MM.1S (cell line): ENCODE measurements at regions not wholly inside any gene's neighbourhood (a gene's known extent, or its start where the extent isn't known, plus 50 kb on each side); places are given as distances from the start of the nearest gene placed in this dataset.

Source experiments
- DNase-seq: peaks from one replicate; pipeline ENCODE4 v3.0.0-alpha.2; 2015
- H2AFZ ChIP-seq: fragments of 300-600 bp; sonication (generic); 2 replicates; pipeline ENCODE4 v1.6.0; 2016; ENCODE audit warnings: antibody characterized with exemption, low read length
- H3F3A ChIP-seq: fragments of 300-600 bp; sonication (generic); 2 replicates; pipeline ENCODE4 v1.6.1; 2016; ENCODE audit warnings: mild to moderate bottlenecking, antibody characterized with exemption, low read length, moderate library complexity, mixed read lengths; ENCODE audit not compliant: insufficient read depth
- H3K27ac ChIP-seq: fragments of 300-600 bp; sonication (generic); 2 replicates; pipeline ENCODE4 v1.5.1; 2016; ENCODE audit warnings: mild to moderate bottlenecking, low read length
- H3K27me3 ChIP-seq: fragments of 300-600 bp; sonication (generic); replicated peaks from 2 replicates; pipeline ENCODE4 v1.6.0; 2016; ENCODE audit warnings: low read length; ENCODE audit not compliant: insufficient read depth
- H3K36me3 ChIP-seq: fragments of 300-600 bp; sonication (generic); replicated peaks from 2 replicates; pipeline ENCODE4 v1.6.1; 2016; ENCODE audit warnings: mild to moderate bottlenecking, low read length, mixed read lengths; ENCODE audit not compliant: insufficient read depth
- H3K4me1 ChIP-seq: fragments of 300-600 bp; sonication (generic); 2 replicates; pipeline ENCODE4 v1.6.1; 2016; ENCODE audit warnings: low read length, mixed read lengths
- H3K4me2 ChIP-seq: fragments of 300-600 bp; sonication (generic); 2 replicates; pipeline ENCODE4 v1.6.0; 2016; ENCODE audit warnings: low read depth, low read length
- H3K4me3 ChIP-seq: fragments of 300-600 bp; sonication (generic); 2 replicates; pipeline ENCODE4 v1.5.1; 2016; ENCODE audit warnings: low read length, mixed read lengths
- H3K79me2 ChIP-seq: fragments of 300-600 bp; sonication (generic); 2 replicates; pipeline ENCODE4 v1.6.1; 2016; ENCODE audit warnings: mixed run types, low read length, mixed read lengths
- H3K9ac ChIP-seq: fragments of 300-600 bp; sonication (generic); 2 replicates; pipeline ENCODE4 v1.6.1; 2016; ENCODE audit warnings: low read length, mixed read lengths
- H3K9me2 ChIP-seq: fragments of 300-600 bp; sonication (generic); replicated peaks from 2 replicates; pipeline ENCODE4 v1.6.1; 2016; ENCODE audit warnings: mild to moderate bottlenecking, low read length, mixed read lengths; ENCODE audit not compliant: insufficient read depth
- H3K9me3 ChIP-seq: fragments of 300-600 bp; sonication (generic); replicated peaks from 2 replicates; pipeline ENCODE4 v1.6.1; 2016; ENCODE audit warnings: mild to moderate bottlenecking, low read length, mixed read lengths; ENCODE audit not compliant: insufficient read depth
- H4K20me1 ChIP-seq: fragments of 300-600 bp; sonication (generic); 2 replicates; pipeline ENCODE4 v1.6.1; 2016; ENCODE audit warnings: mild to moderate bottlenecking, low read length, moderate library complexity, mixed read lengths; ENCODE audit not compliant: insufficient read depth
- EZH2 ChIP-seq: fragments of 300-600 bp; sonication (generic); optimal IDR thresholded peaks from 2 replicates; pipeline ENCODE3; 2017; ENCODE audit warnings: low read depth, mild to moderate bottlenecking, antibody characterized with exemption, low read length, mixed read lengths
- EZH2phosphoT487 ChIP-seq: fragments of 300-600 bp; sonication (generic); IDR thresholded peaks from 2 replicates; pipeline ENCODE4 v1.6.1; 2018; ENCODE audit warnings: antibody characterized with exemption, low read length
- TF ChIP-seq, protein P1 (sequence below): fragments of 300-600 bp; sonication (generic); IDR thresholded peaks from 2 replicates; pipeline ENCODE4 v1.5.1; 2016; ENCODE audit warnings: antibody characterized with exemption, low read length, mixed read lengths

- no peak overlapping the region for H2AFZ ChIP-seq
- H3K4me1 ChIP-seq, result no peaks in the 10 kb centered on the region
- H3K9me2 ChIP-seq, result no peaks in the 10 kb centered on the region
- H3K27me3 ChIP-seq, result no peaks in the 10 kb centered on the region
- no peaks in the 10 kb centered on the region for H4K20me1 ChIP-seq
- no peak overlapping the region for H3K27ac ChIP-seq
- H3K36me3 ChIP-seq, result no peaks in the 10 kb centered on the region
- no peak for DNase-seq
- no peak overlapping the region for H3K9ac ChIP-seq
- no peaks in the 10 kb centered on the region for H3K9me3 ChIP-seq
- no peaks in the 10 kb centered on the region for H3F3A ChIP-seq
- H3K79me2 ChIP-seq, result no peaks in the 10 kb centered on the region
- TF ChIP-seq, protein P1, sequence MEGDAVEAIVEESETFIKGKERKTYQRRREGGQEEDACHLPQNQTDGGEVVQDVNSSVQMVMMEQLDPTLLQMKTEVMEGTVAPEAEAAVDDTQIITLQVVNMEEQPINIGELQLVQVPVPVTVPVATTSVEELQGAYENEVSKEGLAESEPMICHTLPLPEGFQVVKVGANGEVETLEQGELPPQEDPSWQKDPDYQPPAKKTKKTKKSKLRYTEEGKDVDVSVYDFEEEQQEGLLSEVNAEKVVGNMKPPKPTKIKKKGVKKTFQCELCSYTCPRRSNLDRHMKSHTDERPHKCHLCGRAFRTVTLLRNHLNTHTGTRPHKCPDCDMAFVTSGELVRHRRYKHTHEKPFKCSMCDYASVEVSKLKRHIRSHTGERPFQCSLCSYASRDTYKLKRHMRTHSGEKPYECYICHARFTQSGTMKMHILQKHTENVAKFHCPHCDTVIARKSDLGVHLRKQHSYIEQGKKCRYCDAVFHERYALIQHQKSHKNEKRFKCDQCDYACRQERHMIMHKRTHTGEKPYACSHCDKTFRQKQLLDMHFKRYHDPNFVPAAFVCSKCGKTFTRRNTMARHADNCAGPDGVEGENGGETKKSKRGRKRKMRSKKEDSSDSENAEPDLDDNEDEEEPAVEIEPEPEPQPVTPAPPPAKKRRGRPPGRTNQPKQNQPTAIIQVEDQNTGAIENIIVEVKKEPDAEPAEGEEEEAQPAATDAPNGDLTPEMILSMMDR, result no peak
- no peak for TF ChIP-seq EZH2phosphoT487
- no peak for TF ChIP-seq EZH2
- no peak overlapping the region for H3K4me3 ChIP-seq
- H3K4me2 ChIP-seq, result no peak overlapping the region
Observed at GRCh38 chr6:43880236-43881137, 110.5 kb downstream of the VEGFA start.

DNA sequence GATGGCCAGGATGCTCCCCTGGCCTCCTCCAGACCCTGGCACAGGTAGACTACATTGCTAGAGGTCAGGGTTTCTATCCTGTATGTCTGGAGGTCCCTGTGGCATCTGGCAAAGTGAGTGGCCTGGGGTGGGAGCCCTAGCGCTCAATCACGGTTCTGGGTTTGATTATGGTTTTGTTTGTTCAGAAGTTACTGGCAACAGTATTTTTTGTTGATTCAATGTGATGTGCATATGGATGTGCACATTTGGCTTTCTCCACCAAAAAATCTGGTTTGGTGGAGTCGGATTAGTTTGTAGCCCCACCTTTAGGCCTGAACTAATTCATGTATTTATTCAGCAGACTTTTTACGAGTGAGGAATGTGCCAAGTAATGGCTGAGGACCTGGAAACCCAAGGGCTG is 109.7 kb downstream of the VEGFA start:
- Histone ChIP-seq H3K9ac (no peak overlapping the region), H3F3A (no peaks in the 10 kb centered on the region), H3K4me2 (no peak overlapping the region), H3K79me2 (no peaks in the 10 kb centered on the region), H3K4me3 (no peak overlapping the region), H2AFZ (no peak overlapping the region), H3K9me2 (no peaks in the 10 kb centered on the region), H3K27ac (no peak overlapping the region), H4K20me1 (no peaks in the 10 kb centered on the region), H3K36me3 (no peaks in the 10 kb centered on the region), H3K4me1 (no peaks in the 10 kb centered on the region), H3K9me3 (no peaks in the 10 kb centered on the region), H3K27me3 (no peaks in the 10 kb centered on the region)
- TF ChIP-seq, protein P1, result no peak
- no peak for TF ChIP-seq EZH2
- no peak for TF ChIP-seq EZH2phosphoT487
- DNase-seq, result no peak

GRCh38 chr6:43878823-43879495 is 108.9 kb downstream of the VEGFA start:
- TF ChIP-seq EZH2phosphoT487 (no peak), EZH2 (no peak)
- TF ChIP-seq, protein P1, result no peak
- Histone ChIP-seq H3K27ac (no peak overlapping the region), H2AFZ (no peak overlapping the region), H3K4me3 (no peak overlapping the region), H3K9ac (no peak overlapping the region), H3K9me2 (no peaks in the 10 kb centered on the region), H3K27me3 (no peaks in the 10 kb centered on the region), H3K79me2 (no peaks in the 10 kb centered on the region), H3K4me1 (no peaks in the 10 kb centered on the region), H3K4me2 (no peak overlapping the region), H3K36me3 (no peaks in the 10 kb centered on the region), H3F3A (no peaks in the 10 kb centered on the region), H3K9me3 (no peaks in the 10 kb centered on the region), H4K20me1 (no peaks in the 10 kb centered on the region)
- no peak for DNase-seq
